Lung (tissue), 11 donors: ENCODE measurements at regions not wholly inside any gene's neighbourhood (a gene's known extent, or its start where the extent isn't known, plus 50 kb on each side); places are given as distances from the start of the nearest gene placed in this dataset.
A peak's percentile ranks its signal among the peaks of the same experiment; 100 is the strongest.

ENCODE experiments used
- ATAC-seq: fragments of 200-7000 bp; cut with Tn5 transposase; one replicate; pipeline ENCODE4 v1.9.1; 2020; ENCODE audit warnings: moderate number of reproducible peaks; ENCODE audit not compliant: insufficient read depth, low FRiP score
- DNase-seq, 3 donors: peaks; one replicate each; pipeline ENCODE4 v3.0.0-alpha.2; 2013 to 2017
- H3K27ac ChIP-seq, 2 donors: one replicate each; pipeline ENCODE4 v1.5.1; 2013; ENCODE audit warnings: mild to moderate bottlenecking in 2 of 2, moderate library complexity in 2 of 2, control low read depth in 1 of 2, inconsistent platforms in 1 of 2, low read depth in 1 of 2, low read length in 1 of 2
- H3K27me3 ChIP-seq, 3 donors: one replicate each; pipeline ENCODE4 v1.5.1; 2013; ENCODE audit warnings: low read length in 2 of 3; ENCODE audit not compliant: control insufficient read depth in 3 of 3, insufficient read depth in 3 of 3
- H3K36me3 ChIP-seq, 4 donors: one replicate each; pipeline ENCODE4 v1.5.1; 2013; ENCODE audit warnings: low read length in 4 of 4, mild to moderate bottlenecking in 1 of 4, moderate library complexity in 1 of 4; ENCODE audit not compliant: control insufficient read depth in 4 of 4, insufficient read depth in 4 of 4
- H3K4me1 ChIP-seq, 5 donors: one replicate each; pipeline ENCODE4 v1.5.1; 2013; ENCODE audit warnings: low read length in 5 of 5, mild to moderate bottlenecking in 2 of 5, moderate library complexity in 1 of 5; ENCODE audit not compliant: control insufficient read depth in 5 of 5, insufficient read depth in 5 of 5
- H3K4me3 ChIP-seq: one replicate; pipeline ENCODE4 v1.5.1; 2013; ENCODE audit warnings: mild to moderate bottlenecking, control low read depth, moderate library complexity
- H3K9ac ChIP-seq, 2 donors: one replicate each; pipeline ENCODE4 v1.5.1; 2013; ENCODE audit warnings: low read length in 2 of 2, control low read depth in 1 of 2; ENCODE audit not compliant: insufficient read depth in 1 of 2
- H3K9me3 ChIP-seq, 4 donors: one replicate each; pipeline ENCODE4 v1.5.1; 2013; ENCODE audit warnings: low read length in 3 of 4, mild to moderate bottlenecking in 1 of 4, moderate library complexity in 1 of 4; ENCODE audit not compliant: control insufficient read depth in 4 of 4, insufficient read depth in 3 of 4
- WGBS, 2 donors: extraction: QIAGEN DNeasy Blood & Tissue Kit; methylation state at CpG; one replicate each; pipeline ENCODE4 v1.1.7; 2013; 5-methylcytosine and 5-hydroxymethylcytosine counted together
- TF ChIP-seq, protein P1 (sequence below): IDR thresholded peaks from 2 replicates; pipeline ENCODE4 v1.5.1; 2012; ENCODE audit warnings: mild to moderate bottlenecking; ENCODE audit errors: control extremely low read depth, extremely low read depth
- donor health status: control.
- donor health status: control.
- donor health status: Bipolar disorder and iron deficiency.
- donor health status: healthy.
- donor health status: DM: yes; HTN: yes; CAD: no.

- Histone ChIP-seq H3K4me3 (no peak overlapping the region), H3K27me3 (no peaks in the 10 kb centered on the region), H3K36me3 (no peaks in the 10 kb centered on the region), H3K27ac (no peak overlapping the region), H3K9me3 (peaks cover 0 to 2% (median 0%) of the 10 kb centered on the region in 4 donors), H3K4me1 (no peaks in the 10 kb centered on the region), H3K9ac (no peak overlapping the region)
- DNase-seq (no peak), ATAC-seq (no peak)
- TF ChIP-seq, protein P1, sequence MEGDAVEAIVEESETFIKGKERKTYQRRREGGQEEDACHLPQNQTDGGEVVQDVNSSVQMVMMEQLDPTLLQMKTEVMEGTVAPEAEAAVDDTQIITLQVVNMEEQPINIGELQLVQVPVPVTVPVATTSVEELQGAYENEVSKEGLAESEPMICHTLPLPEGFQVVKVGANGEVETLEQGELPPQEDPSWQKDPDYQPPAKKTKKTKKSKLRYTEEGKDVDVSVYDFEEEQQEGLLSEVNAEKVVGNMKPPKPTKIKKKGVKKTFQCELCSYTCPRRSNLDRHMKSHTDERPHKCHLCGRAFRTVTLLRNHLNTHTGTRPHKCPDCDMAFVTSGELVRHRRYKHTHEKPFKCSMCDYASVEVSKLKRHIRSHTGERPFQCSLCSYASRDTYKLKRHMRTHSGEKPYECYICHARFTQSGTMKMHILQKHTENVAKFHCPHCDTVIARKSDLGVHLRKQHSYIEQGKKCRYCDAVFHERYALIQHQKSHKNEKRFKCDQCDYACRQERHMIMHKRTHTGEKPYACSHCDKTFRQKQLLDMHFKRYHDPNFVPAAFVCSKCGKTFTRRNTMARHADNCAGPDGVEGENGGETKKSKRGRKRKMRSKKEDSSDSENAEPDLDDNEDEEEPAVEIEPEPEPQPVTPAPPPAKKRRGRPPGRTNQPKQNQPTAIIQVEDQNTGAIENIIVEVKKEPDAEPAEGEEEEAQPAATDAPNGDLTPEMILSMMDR: no peak
- 85 to 88% methylated on average over 2 of the region's 2 CpGs for WGBS, 2 donors
Observed at GRCh38 chr2:23235292-23235691, 149.7 kb upstream of the KLHL29 start.

- H3K9ac ChIP-seq: no peak overlapping the region
- no peaks in the 10 kb centered on the region for H3K4me1 ChIP-seq
- ATAC-seq: no peak
- H3K9me3 ChIP-seq: peaks cover 0 to 2% (median 0%) of the 10 kb centered on the region in 4 donors
- no peaks in the 10 kb centered on the region for H3K27me3 ChIP-seq
- WGBS, 2 donors: 61 to 67% methylated on average over 6 of the region's 6 CpGs
- no peaks in the 10 kb centered on the region for H3K36me3 ChIP-seq
- no peak overlapping the region for H3K27ac ChIP-seq
- no peak overlapping the region for H3K4me3 ChIP-seq
- peak in 2 of 3 donors; percentile 43 to 57 for DNase-seq
- TF ChIP-seq, protein P1: no peak
Observed at GRCh38 chr2:23235736-23236135, 149.2 kb upstream of the KLHL29 start.

DNA sequence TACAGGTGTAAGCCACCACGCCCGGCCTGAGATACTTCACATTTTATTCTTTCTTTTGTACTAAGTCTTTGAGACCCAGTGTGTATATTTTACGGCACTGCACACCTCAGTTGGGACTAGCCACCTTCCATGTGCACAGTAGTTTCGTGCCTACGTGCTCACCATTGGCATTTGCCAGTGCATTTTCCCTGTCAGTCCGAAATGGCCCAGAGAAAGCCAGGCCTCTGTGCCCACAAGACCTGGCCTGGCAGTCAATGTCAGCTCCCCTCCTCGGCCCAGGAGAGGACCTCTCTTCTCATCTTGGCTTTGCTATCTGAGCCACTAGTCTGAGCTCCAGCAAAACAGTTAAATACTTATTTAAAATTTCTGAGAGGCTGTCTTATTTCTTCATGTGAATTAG, 147.8 kb upstream of the KLHL29 start:
- WGBS, 2 donors: 90% methylated on average over 7 of the region's 7 CpGs
- Histone ChIP-seq H3K27me3 (no peaks in the 10 kb centered on the region), H3K36me3 (no peaks in the 10 kb centered on the region), H3K4me3 (no peak overlapping the region), H3K27ac (no peak overlapping the region), H3K9me3 (no peaks in the 10 kb centered on the region), H3K9ac (no peak overlapping the region), H3K4me1 (no peaks in the 10 kb centered on the region)
- no peak for DNase-seq
- no peak for ATAC-seq
- TF ChIP-seq, protein P1: no peak

GRCh38 chr2:23238011-23238657, 146.8 kb upstream of the KLHL29 start:
- TF ChIP-seq, protein P1: no peak
- Histone ChIP-seq H3K4me1 (no peaks in the 10 kb centered on the region), H3K36me3 (no peaks in the 10 kb centered on the region), H3K9ac (no peak overlapping the region), H3K9me3 (no peaks in the 10 kb centered on the region), H3K27me3 (no peaks in the 10 kb centered on the region), H3K4me3 (no peak overlapping the region), H3K27ac (no peak overlapping the region)
- 64 to 69% methylated on average over 4 of the region's 4 CpGs for WGBS, 2 donors
- DNase-seq (no peak), ATAC-seq (no peak)
